ENCODE measurements at regions not wholly inside any gene's neighbourhood (a gene's known extent, or its start where the extent isn't known, plus 50 kb on each side); places are given as distances from the start of the nearest gene placed in this dataset.

GRCh38 chr17:33352526-33352925 is 59.4 kb upstream of the ASIC2 start:
- no peak for DNase-seq

GRCh38 chr17:33356266-33356665 is 63.2 kb upstream of the ASIC2 start:
- DNase-seq, result no peak

- DNase-seq, result no peak
Measured at GRCh38 chr17:33363475-33363874, 70.4 kb upstream of the ASIC2 start.

- no peak for DNase-seq
Measured at GRCh38 chr17:33366960-33367359, 73.9 kb upstream of the ASIC2 start.

DNA sequence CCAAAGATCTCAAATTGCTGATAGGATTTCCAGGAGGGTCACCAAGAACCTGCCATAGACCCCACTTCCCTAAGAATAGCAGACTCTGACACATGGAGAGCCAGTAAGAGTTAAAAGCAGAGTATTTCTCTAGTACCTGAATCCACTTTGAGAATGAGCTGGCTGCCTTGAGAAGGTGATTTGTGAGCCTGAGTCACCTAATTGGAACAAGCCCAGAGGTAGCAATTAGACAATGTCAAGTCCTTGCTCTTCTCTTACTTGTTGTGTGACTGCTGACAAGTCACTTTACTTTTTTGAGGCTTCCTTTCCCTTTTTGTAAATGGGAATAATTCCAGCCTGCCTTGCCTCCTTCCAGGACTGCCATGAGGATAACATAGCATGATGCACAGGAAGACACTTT is 76.1 kb upstream of the ASIC2 start:
- DNase-seq, result no peak

GRCh38 chr17:33369876-33370275 is 76.8 kb upstream of the ASIC2 start:
- no peak for DNase-seq

DNA sequence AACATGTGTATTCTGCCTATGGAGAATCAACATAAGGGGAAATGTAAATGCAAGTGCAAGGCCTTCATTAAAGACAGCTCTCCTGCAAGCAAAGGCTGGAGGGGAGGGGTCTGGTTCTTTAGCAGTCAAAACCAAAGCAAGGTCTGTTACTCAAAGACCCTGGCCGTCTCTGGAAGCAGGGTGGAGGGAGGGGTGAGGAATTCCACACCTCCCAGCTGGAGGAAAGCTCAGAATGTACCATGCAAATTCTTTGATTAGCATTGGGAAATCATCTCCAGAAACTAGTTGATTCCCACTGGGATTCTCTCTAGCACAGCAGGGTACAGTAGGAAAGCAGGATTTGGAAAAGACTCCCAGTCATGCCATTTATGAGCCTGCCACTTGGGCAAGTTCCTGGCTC is 77.3 kb upstream of the ASIC2 start:
- DNase-seq, result no peak

- DNase-seq, result no peak
Measured at GRCh38 chr17:33371377-33371776, 78.3 kb upstream of the ASIC2 start.

- DNase-seq, result no peak
Measured at GRCh38 chr17:33373273-33373672, 80.2 kb upstream of the ASIC2 start.

DNA sequence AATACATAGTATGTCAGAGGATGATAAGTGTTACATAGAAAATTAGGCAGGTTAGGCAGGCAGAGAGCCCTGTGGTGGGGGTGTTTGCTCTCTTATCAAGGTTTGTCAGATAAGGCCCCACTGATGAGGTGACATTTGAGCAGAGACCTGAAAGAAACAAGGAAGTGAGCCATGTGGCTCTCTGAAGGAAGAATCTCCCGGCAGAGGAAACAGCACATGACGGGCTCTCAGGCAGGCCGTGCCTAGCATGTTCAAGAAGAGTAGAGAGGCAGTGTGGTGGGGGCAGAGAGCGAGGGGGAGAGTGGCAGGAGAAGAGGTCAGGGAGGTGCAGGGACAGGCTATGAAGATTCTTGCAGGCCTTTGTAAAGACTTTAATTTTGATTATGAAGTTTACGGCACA is 82.0 kb upstream of the ASIC2 start:
- no peak for DNase-seq

GRCh38 chr17:33375783-33376182 is 82.7 kb upstream of the ASIC2 start:
- no peak for DNase-seq

DNA sequence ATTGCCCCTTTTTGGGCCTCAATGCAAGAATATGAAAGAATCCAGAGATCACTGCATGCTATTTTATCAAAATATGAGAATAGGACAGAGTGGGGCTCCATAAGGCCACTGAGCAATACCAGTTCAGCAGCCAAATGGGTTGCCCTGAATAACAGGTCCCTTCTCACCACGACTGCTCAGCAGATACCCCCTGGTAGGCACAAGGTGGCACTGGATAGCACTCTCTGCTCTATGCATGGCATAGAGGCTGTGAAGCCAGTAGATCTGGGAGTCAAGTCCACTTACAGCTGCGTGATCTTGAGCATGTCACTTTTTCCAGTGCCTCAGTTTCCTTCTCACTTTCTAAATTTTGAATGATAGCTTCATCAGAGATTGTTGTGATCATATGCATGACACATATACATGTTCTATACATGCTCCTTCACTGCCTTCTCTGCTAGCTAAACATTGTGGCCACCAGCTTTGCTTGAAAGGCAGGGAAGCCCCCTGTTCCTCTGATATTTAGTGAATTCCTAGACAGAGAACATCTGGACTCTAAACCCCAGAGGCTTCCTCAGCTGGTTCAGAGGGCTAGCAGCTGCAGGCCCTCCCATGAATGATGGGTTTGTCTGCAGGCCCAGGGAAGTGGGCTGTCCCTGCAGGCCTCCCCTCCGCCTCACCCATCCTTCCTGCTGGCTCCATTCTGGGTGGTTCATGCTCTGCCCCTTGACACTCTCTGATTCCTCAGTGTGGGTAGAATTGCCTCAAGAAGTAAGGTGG is 84.9 kb upstream of the ASIC2 start:
- DNase-seq, result no peak

DNA sequence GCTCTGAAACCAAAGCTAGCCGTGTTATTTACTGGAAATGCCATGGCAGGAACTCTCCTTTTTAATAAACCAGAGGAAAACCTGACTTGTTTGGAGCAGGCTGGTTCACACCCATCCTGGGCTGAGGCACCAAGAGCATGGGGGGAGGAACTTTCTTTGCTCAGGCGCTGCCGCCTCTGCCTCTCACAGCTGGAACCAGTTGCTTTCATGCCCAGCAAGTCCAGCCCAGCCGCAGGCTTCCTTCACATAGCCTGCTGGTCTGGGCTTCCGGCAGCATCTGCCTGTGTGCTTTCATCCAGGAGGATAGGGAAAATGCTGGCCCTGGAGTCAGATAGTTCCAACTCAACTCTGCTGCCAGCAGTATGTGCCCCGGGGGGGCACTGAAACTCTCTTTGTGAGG is 88.1 kb upstream of the ASIC2 start:
- no peak for DNase-seq

DNA sequence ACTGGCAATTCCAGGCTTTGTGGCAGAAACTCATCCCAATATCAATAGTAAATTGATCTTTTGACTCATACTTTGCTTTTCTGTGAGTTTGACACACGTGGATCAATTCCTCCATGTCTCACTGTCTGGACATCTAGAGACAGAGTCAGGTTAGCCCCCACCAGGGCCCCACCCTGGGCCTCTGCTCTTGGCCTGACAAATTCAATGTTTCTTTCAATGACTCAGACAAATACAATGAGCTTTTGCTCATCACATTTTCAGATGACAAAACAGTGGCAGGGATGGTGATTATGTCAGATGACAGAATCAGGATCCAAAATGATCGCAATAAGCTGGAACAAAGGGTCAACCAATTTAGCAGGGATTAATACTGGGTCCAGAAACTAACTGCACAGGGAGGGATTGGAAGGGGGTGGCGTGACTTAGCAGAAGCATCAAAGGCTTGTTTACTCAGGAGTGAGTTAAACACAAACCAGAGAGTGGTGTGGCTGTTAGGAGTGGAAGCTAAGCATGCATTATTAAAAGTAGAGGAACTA is 90.5 kb upstream of the ASIC2 start:
- no peak for DNase-seq

GRCh38 chr17:33385133-33385532 is 92.0 kb upstream of the ASIC2 start:
- no peak for DNase-seq

DNA sequence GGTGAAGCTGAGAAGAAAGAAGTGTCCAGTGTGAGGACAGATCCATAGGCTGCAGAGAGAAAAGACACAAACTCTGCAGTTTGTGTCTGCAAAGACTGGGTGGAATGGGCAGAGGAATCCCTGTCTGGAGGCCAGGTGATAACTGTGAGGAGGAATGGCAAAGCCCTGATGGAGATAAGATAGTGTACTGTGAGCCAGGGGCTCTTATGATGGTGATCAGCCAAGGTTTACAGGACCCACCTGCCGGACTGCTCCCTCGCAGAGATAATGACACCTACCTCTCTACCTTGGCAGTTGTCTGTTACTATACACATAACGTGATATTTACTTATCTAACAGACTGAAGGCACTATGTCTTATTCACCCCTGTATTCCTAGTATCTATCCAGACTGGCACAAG is 92.6 kb upstream of the ASIC2 start:
- DNase-seq, result no peak

DNA sequence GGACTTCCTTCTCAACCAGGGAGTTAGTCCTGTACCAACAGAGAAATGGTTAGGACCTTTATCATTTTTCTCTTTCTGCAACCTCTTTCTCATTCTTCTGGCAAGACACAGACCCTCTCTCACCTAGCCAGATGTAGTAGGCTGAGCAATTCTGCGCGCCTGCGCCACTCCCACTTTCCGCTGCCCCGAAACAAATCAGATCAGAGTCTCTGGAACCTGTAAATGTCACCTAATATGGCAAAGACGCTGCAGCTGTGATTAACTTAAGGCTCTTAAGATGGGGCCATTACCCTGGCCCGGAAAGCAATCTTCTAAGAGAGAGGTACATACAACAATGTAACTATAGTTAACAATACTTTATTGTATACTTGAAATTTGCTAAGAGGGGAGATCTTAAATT is 94.3 kb upstream of the ASIC2 start:
- DNase-seq, result no peak

GRCh38 chr17:33389504-33390135 is 96.5 kb upstream of the ASIC2 start:
- DNase-seq, result no peak

GRCh38 chr17:33390479-33391176 is 97.5 kb upstream of the ASIC2 start:
- no peak for DNase-seq

GRCh38 chr17:33396818-33397217 is 103.7 kb upstream of the ASIC2 start:
- no peak for DNase-seq

- no peak for DNase-seq
Measured at GRCh38 chr17:33398386-33398785, 105.3 kb upstream of the ASIC2 start.

- no peak for DNase-seq
Measured at GRCh38 chr17:33401249-33401648, 108.2 kb upstream of the ASIC2 start.

DNA sequence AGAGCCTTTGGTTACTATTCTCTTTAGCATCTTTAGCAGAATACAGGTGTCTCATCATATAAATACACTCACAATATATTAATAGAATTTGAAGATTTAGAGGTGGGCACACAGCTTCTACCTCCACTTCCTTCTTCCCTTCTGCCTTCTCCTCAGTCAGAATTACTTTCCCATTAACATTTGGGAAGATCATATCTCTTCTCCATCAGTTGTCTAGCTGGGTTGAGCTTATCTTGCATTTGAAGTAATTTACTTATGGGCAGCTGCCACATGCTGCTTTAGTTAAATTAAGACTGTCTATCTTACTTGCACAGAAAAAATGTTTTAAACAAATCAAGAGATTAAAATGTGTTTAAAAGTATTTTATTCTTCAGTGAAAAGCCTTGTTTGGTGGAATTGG is 110.1 kb upstream of the ASIC2 start:
- DNase-seq, result no peak

All from stimulated activated naive CD4-positive, alpha-beta T cell (primary cell).